ENCODE measurements at regions not wholly inside any gene's neighbourhood (a gene's known extent, or its start where the extent isn't known, plus 50 kb on each side); places are given as distances from the start of the nearest gene placed in this dataset.

- TF ChIP-seq MAX (IDR thresholded peaks at IDR 0.05; ENCODE audit: low read depth, low read length) (no peak), POLR2A (IDR thresholded peaks at IDR 0.05; ENCODE audit: extremely low read depth, insufficient read length) (no peak)
- TF ChIP-seq, protein P1, sequence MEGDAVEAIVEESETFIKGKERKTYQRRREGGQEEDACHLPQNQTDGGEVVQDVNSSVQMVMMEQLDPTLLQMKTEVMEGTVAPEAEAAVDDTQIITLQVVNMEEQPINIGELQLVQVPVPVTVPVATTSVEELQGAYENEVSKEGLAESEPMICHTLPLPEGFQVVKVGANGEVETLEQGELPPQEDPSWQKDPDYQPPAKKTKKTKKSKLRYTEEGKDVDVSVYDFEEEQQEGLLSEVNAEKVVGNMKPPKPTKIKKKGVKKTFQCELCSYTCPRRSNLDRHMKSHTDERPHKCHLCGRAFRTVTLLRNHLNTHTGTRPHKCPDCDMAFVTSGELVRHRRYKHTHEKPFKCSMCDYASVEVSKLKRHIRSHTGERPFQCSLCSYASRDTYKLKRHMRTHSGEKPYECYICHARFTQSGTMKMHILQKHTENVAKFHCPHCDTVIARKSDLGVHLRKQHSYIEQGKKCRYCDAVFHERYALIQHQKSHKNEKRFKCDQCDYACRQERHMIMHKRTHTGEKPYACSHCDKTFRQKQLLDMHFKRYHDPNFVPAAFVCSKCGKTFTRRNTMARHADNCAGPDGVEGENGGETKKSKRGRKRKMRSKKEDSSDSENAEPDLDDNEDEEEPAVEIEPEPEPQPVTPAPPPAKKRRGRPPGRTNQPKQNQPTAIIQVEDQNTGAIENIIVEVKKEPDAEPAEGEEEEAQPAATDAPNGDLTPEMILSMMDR (IDR thresholded peaks at IDR 0.05; ENCODE audit: low read depth, low read length), result no peak
Observed at GRCh38 chr9:108709126-108709525, 146.7 kb downstream of the ACTL7B start.
